ENCODE measurements at regions not wholly inside any gene's neighbourhood (a gene's known extent, or its start where the extent isn't known, plus 50 kb on each side); places are given as distances from the start of the nearest gene placed in this dataset.

- no peaks in the 10 kb centered on the region for H3F3A ChIP-seq (ENCODE audit: insufficient read depth)
- no peak overlapping the region for H3K4me3 ChIP-seq (ENCODE audit: insufficient read depth, low read length, poor library complexity, severe bottlenecking)
- TF ChIP-seq EZH2phosphoT487 (conservative IDR thresholded peaks at IDR 0.05; ENCODE audit: low read length) (no peak), CTCF (IDR thresholded peaks at IDR 0.05; ENCODE audit: insufficient read depth, low read length, poor library complexity, severe bottlenecking) (no peak)
- no peak overlapping the region for H2AFZ ChIP-seq (ENCODE audit: low read depth, low read length, severe bottlenecking)
- H3K36me3 ChIP-seq (ENCODE audit: low read length) = no peaks in the 10 kb centered on the region
- no peak overlapping the region for H3K4me2 ChIP-seq (ENCODE audit: low read depth, low read length, poor library complexity, severe bottlenecking)
- no peaks in the 10 kb centered on the region for H3K9me3 ChIP-seq (ENCODE audit: insufficient read depth, low read length)
- H4K20me1 ChIP-seq (ENCODE audit: low read depth, low read length) = no peaks in the 10 kb centered on the region
- no peaks in the 10 kb centered on the region for H3K9me2 ChIP-seq (replicated peaks; ENCODE audit: insufficient read depth, low read length)
- H3K27ac ChIP-seq (ENCODE audit: low read depth, low read length) = no peak overlapping the region
- H3K79me2 ChIP-seq (ENCODE audit: insufficient read depth, low read length) = no peaks in the 10 kb centered on the region
- no peak overlapping the region for H3K9ac ChIP-seq (ENCODE audit: low read length)
- H3K27me3 ChIP-seq (ENCODE audit: low read length) = no peaks in the 10 kb centered on the region
Observed at GRCh38 chr2:57199663-57200062, 846.9 kb upstream of the VRK2 start.

GRCh38 chr2:57204364-57204763 is 842.2 kb upstream of the VRK2 start:
- Histone ChIP-seq H3K9me3 (ENCODE audit: insufficient read depth, low read length) (no peaks in the 10 kb centered on the region), H3K36me3 (ENCODE audit: low read length) (no peaks in the 10 kb centered on the region), H3K9ac (ENCODE audit: low read length) (no peak overlapping the region), H3K4me3 (ENCODE audit: insufficient read depth, low read length, poor library complexity, severe bottlenecking) (no peak overlapping the region), H3K27me3 (ENCODE audit: low read length) (no peaks in the 10 kb centered on the region), H3K4me2 (ENCODE audit: low read depth, low read length, poor library complexity, severe bottlenecking) (no peak overlapping the region), H3K27ac (ENCODE audit: low read depth, low read length) (no peak overlapping the region), H3K79me2 (ENCODE audit: insufficient read depth, low read length) (no peaks in the 10 kb centered on the region), H3K9me2 (replicated peaks; ENCODE audit: insufficient read depth, low read length) (no peaks in the 10 kb centered on the region), H2AFZ (ENCODE audit: low read depth, low read length, severe bottlenecking) (no peak overlapping the region), H3F3A (ENCODE audit: insufficient read depth) (no peaks in the 10 kb centered on the region), H4K20me1 (ENCODE audit: low read depth, low read length) (no peaks in the 10 kb centered on the region)
- TF ChIP-seq EZH2phosphoT487 (conservative IDR thresholded peaks at IDR 0.05; ENCODE audit: low read length) (no peak), CTCF (IDR thresholded peaks at IDR 0.05; ENCODE audit: insufficient read depth, low read length, poor library complexity, severe bottlenecking) (no peak)

- Histone ChIP-seq H3K36me3 (ENCODE audit: low read length) (no peaks in the 10 kb centered on the region), H3K27ac (ENCODE audit: low read depth, low read length) (no peak overlapping the region), H3K9me2 (replicated peaks; ENCODE audit: insufficient read depth, low read length) (no peaks in the 10 kb centered on the region), H3K27me3 (ENCODE audit: low read length) (no peaks in the 10 kb centered on the region), H3K9ac (ENCODE audit: low read length) (no peak overlapping the region), H4K20me1 (ENCODE audit: low read depth, low read length) (no peaks in the 10 kb centered on the region), H3K4me2 (ENCODE audit: low read depth, low read length, poor library complexity, severe bottlenecking) (no peak overlapping the region), H2AFZ (ENCODE audit: low read depth, low read length, severe bottlenecking) (no peak overlapping the region), H3K9me3 (ENCODE audit: insufficient read depth, low read length) (no peaks in the 10 kb centered on the region), H3K79me2 (ENCODE audit: insufficient read depth, low read length) (no peaks in the 10 kb centered on the region), H3K4me3 (ENCODE audit: insufficient read depth, low read length, poor library complexity, severe bottlenecking) (no peak overlapping the region), H3F3A (ENCODE audit: insufficient read depth) (no peaks in the 10 kb centered on the region)
- no peak for TF ChIP-seq CTCF (IDR thresholded peaks at IDR 0.05; ENCODE audit: insufficient read depth, low read length, poor library complexity, severe bottlenecking)
- no peak for TF ChIP-seq EZH2phosphoT487 (conservative IDR thresholded peaks at IDR 0.05; ENCODE audit: low read length)
Observed at GRCh38 chr2:57205241-57205640, 841.4 kb upstream of the VRK2 start.

- Histone ChIP-seq H3F3A (ENCODE audit: insufficient read depth) (no peaks in the 10 kb centered on the region), H4K20me1 (ENCODE audit: low read depth, low read length) (no peaks in the 10 kb centered on the region), H3K4me2 (ENCODE audit: low read depth, low read length, poor library complexity, severe bottlenecking) (no peak overlapping the region), H3K36me3 (ENCODE audit: low read length) (no peaks in the 10 kb centered on the region), H3K9me3 (ENCODE audit: insufficient read depth, low read length) (no peaks in the 10 kb centered on the region), H3K9me2 (replicated peaks; ENCODE audit: insufficient read depth, low read length) (no peaks in the 10 kb centered on the region), H3K27ac (ENCODE audit: low read depth, low read length) (no peak overlapping the region), H3K79me2 (ENCODE audit: insufficient read depth, low read length) (no peaks in the 10 kb centered on the region), H3K4me3 (ENCODE audit: insufficient read depth, low read length, poor library complexity, severe bottlenecking) (no peak overlapping the region), H3K9ac (ENCODE audit: low read length) (no peak overlapping the region), H3K27me3 (ENCODE audit: low read length) (no peaks in the 10 kb centered on the region), H2AFZ (ENCODE audit: low read depth, low read length, severe bottlenecking) (no peak overlapping the region)
- no peak for TF ChIP-seq CTCF (IDR thresholded peaks at IDR 0.05; ENCODE audit: insufficient read depth, low read length, poor library complexity, severe bottlenecking)
- TF ChIP-seq EZH2phosphoT487 (conservative IDR thresholded peaks at IDR 0.05; ENCODE audit: low read length) = no peak
Observed at GRCh38 chr2:57207191-57207590, 839.4 kb upstream of the VRK2 start.

Measured in SU-DHL-6 (cell line).